SK-N-SH (cell line): ENCODE measurements at regions not wholly inside any gene's neighbourhood (a gene's known extent, or its start where the extent isn't known, plus 50 kb on each side); places are given as distances from the start of the nearest gene placed in this dataset.

Source experiments
- CTCF ChIP-seq: fragments of 200-600 bp; sonication (generic); IDR thresholded peaks from 2 replicates; pipeline ENCODE4 v1.6.1; 2017; ENCODE audit warnings: antibody characterized with exemption, mild to moderate bottlenecking, moderate library complexity
- EZH2phosphoT487 ChIP-seq: fragments of 200-600 bp; sonication (generic); IDR thresholded peaks from 2 replicates; pipeline ENCODE4 v1.6.1; 2017; ENCODE audit warnings: low read depth, mixed run types, mild to moderate bottlenecking, antibody characterized with exemption, moderate library complexity, borderline replicate concordance
- MXI1 ChIP-seq: IDR thresholded peaks from 2 replicates; pipeline ENCODE4 v1.6.1; 2012; ENCODE audit warnings: mild to moderate bottlenecking, low read depth, low read length, improper control_type of control experiment
- NFIC ChIP-seq: IDR thresholded peaks from 2 replicates; pipeline ENCODE4 v1.4.0; 2012; ENCODE audit warnings: borderline replicate concordance
- RCOR1 ChIP-seq: fragments of 150-350 bp; IDR thresholded peaks from 2 replicates; pipeline ENCODE4 v1.6.1; 2017; ENCODE audit warnings: antibody characterized with exemption, low read length
- RFX5 ChIP-seq: IDR thresholded peaks from 2 replicates; pipeline ENCODE4 v1.6.1; 2012; ENCODE audit warnings: mild to moderate bottlenecking, improper control_type of control experiment, low read length
- SMC3 ChIP-seq: IDR thresholded peaks from 2 replicates; pipeline ENCODE4 v1.6.1; 2012; ENCODE audit warnings: low read depth, low read length, improper control_type of control experiment
- TAF1 ChIP-seq: IDR thresholded peaks from 2 replicates; pipeline ENCODE4 v1.6.1; 2012; ENCODE audit warnings: low read depth, mild to moderate bottlenecking, low read length, moderate library complexity, borderline replicate concordance
- ZBTB33 ChIP-seq: IDR thresholded peaks from 2 replicates; pipeline ENCODE4 v1.4.0; 2012; ENCODE audit warnings: low read depth, borderline replicate concordance

GRCh38 chr12:93968536-93969285 is 179.7 kb upstream of the PLXNC1 start:
- TF ChIP-seq EZH2phosphoT487: no peak
- no peak for TF ChIP-seq CTCF
- no peak for TF ChIP-seq TAF1
- no peak for TF ChIP-seq SMC3
- TF ChIP-seq RCOR1: no peak
- TF ChIP-seq RFX5: no peak
- no peak for TF ChIP-seq ZBTB33
- no peak for TF ChIP-seq MXI1
- no peak for TF ChIP-seq NFIC
